Esophagus muscularis mucosa (tissue), 4 donors: ENCODE measurements at regions not wholly inside any gene's neighbourhood (a gene's known extent, or its start where the extent isn't known, plus 50 kb on each side); places are given as distances from the start of the nearest gene placed in this dataset.

ENCODE experiments used
- DNase-seq: peaks from one replicate; pipeline ENCODE4 v3.0.0-alpha.2; 2017; ENCODE audit errors: extremely low spot score
- H3K27ac ChIP-seq, 4 donors: fragments of 200-600 bp; sonication (generic); replicated peaks in 1 of 4; 1 replicate in 3 of 4; 2 replicates in 1 of 4; pipeline ENCODE4 v1.5.1; 2016 to 2019; ENCODE audit warnings: mild to moderate bottlenecking in 1 of 4
- H3K27me3 ChIP-seq, 4 donors: fragments of 200-600 bp; sonication (generic); one replicate each; pipeline versions ENCODE4 v1.5.1 to v1.6.0; 2016 to 2019
- H3K36me3 ChIP-seq, 4 donors: fragments of 200-600 bp; sonication (generic); one replicate each; pipeline ENCODE4 v1.5.1; 2016 to 2019
- H3K4me1 ChIP-seq, 4 donors: fragments of 200-600 bp; sonication (generic); one replicate each; pipeline ENCODE4 v1.5.1; 2016 to 2019
- H3K4me3 ChIP-seq, 4 donors: fragments of 200-600 bp; sonication (generic); 1 replicate in 2 of 4; 2 replicates in 2 of 4; pipeline ENCODE4 v1.5.1; 2016 to 2019; ENCODE audit warnings: mild to moderate bottlenecking in 4 of 4, moderate library complexity in 1 of 4
- H3K9me3 ChIP-seq, 4 donors: fragments of 200-600 bp; sonication (generic); 1 replicate in 3 of 4; 2 replicates in 1 of 4; pipeline ENCODE4 v1.5.1; 2016 to 2019
- CTCF ChIP-seq, 3 experiments: fragments of 200-600 bp in 2 of 3; fragments of 450-650 bp in 1 of 3; sonication (generic) in 2 of 3; IDR thresholded peaks; one replicate each; pipeline ENCODE4 v1.5.1; 2017 to 2019; ENCODE audit warnings: antibody characterized with exemption in 3 of 3, mild to moderate bottlenecking in 2 of 3, moderate library complexity in 1 of 3
- EP300 ChIP-seq: sonication (generic); formaldehyde crosslinking; IDR thresholded peaks from one replicate; pipeline ENCODE4 v1.6.1; 2017; ENCODE audit warnings: antibody characterized with exemption
- POLR2A ChIP-seq: fragments of 450-650 bp; IDR thresholded peaks from one replicate; pipeline ENCODE4 v1.6.1; 2017; ENCODE audit warnings: antibody characterized with exemption, moderate library complexity, mild to moderate bottlenecking, low read depth
- POLR2AphosphoS5 ChIP-seq, 2 donors: sonication (generic); formaldehyde crosslinking; IDR thresholded peaks; one replicate each; pipeline ENCODE4 v1.6.1; 2017; ENCODE audit warnings: antibody characterized with exemption in 2 of 2
- WGBS: methylation state at CpG from one replicate; pipeline ENCODE4 v1.1.5; 2018; 5-methylcytosine and 5-hydroxymethylcytosine counted together
- intact Hi-C: fragments of 100-400 bp; cut with DNase I; formaldehyde crosslinking; loops from one replicate; pipeline ENCODE4 v1.15.1; 2023

GRCh38 chr9:21677387-21677786 lies 125.0 kb upstream of the MTAP start:
- no peak for DNase-seq
- no peaks in the 10 kb centered on the region for H3K36me3 ChIP-seq
- TF ChIP-seq EP300, result no peak
- TF ChIP-seq POLR2AphosphoS5 (IDR thresholded peaks at IDR 0.05), result no peak
- no peak for TF ChIP-seq CTCF (IDR thresholded peaks at IDR 0.05)
- TF ChIP-seq POLR2A, result no peak
- WGBS, result 81% methylated on average over 1 of the region's 1 CpG
- no peaks in the 10 kb centered on the region for H3K27me3 ChIP-seq
- no peak overlapping the region for H3K27ac ChIP-seq
- H3K4me1 ChIP-seq, result no peaks in the 10 kb centered on the region
- intact Hi-C loops, result no loop called here
- no peaks in the 10 kb centered on the region for H3K9me3 ChIP-seq
- no peak overlapping the region for H3K4me3 ChIP-seq

GRCh38 chr9:21677834-21678233 lies 124.6 kb upstream of the MTAP start:
- Histone ChIP-seq H3K9me3 (no peaks in the 10 kb centered on the region), H3K4me3 (no peak overlapping the region), H3K27ac (no peak overlapping the region), H3K27me3 (no peaks in the 10 kb centered on the region), H3K36me3 (no peaks in the 10 kb centered on the region), H3K4me1 (no peaks in the 10 kb centered on the region)
- DNase-seq, result no peak
- intact Hi-C loops, result no loop called here
- 58% methylated on average over 3 of the region's 3 CpGs for WGBS
- TF ChIP-seq EP300, result no peak
- no peak for TF ChIP-seq POLR2A
- no peak for TF ChIP-seq CTCF (IDR thresholded peaks at IDR 0.05)
- TF ChIP-seq POLR2AphosphoS5 (IDR thresholded peaks at IDR 0.05), result no peak

GRCh38 chr9:21679432-21679831 lies 123.0 kb upstream of the MTAP start:
- no peak overlapping the region for H3K27ac ChIP-seq
- intact Hi-C loops, result no loop called here
- H3K4me3 ChIP-seq, result no peak overlapping the region
- no peaks in the 10 kb centered on the region for H3K27me3 ChIP-seq
- 42% methylated on average over 1 of the region's 1 CpG for WGBS
- TF ChIP-seq EP300, result no peak
- TF ChIP-seq CTCF (IDR thresholded peaks at IDR 0.05), result no peak
- TF ChIP-seq POLR2AphosphoS5 (IDR thresholded peaks at IDR 0.05), result no peak
- no peak for TF ChIP-seq POLR2A
- no peak for DNase-seq
- H3K36me3 ChIP-seq, result no peaks in the 10 kb centered on the region
- H3K9me3 ChIP-seq, result no peaks in the 10 kb centered on the region
- H3K4me1 ChIP-seq, result no peaks in the 10 kb centered on the region

GRCh38 chr9:21680590-21680989 lies 121.8 kb upstream of the MTAP start:
- no peaks in the 10 kb centered on the region for H3K27me3 ChIP-seq
- no peak for DNase-seq
- intact Hi-C loops, result no loop called here
- no peaks in the 10 kb centered on the region for H3K9me3 ChIP-seq
- no peak for TF ChIP-seq CTCF (IDR thresholded peaks at IDR 0.05)
- TF ChIP-seq POLR2A, result no peak
- TF ChIP-seq EP300, result no peak
- no peak for TF ChIP-seq POLR2AphosphoS5 (IDR thresholded peaks at IDR 0.05)
- peaks cover 0 to 5% (median 0%) of the 10 kb centered on the region in 4 donors for H3K4me1 ChIP-seq
- no peaks in the 10 kb centered on the region for H3K36me3 ChIP-seq
- no peak overlapping the region for H3K27ac ChIP-seq
- 73% methylated on average over 4 of the region's 4 CpGs for WGBS
- no peak overlapping the region for H3K4me3 ChIP-seq

GRCh38 chr9:21681641-21682040 lies 120.8 kb upstream of the MTAP start:
- DNase-seq, result no peak
- H3K36me3 ChIP-seq, result no peaks in the 10 kb centered on the region
- no peaks in the 10 kb centered on the region for H3K9me3 ChIP-seq
- no peak overlapping the region for H3K4me3 ChIP-seq
- H3K27ac ChIP-seq, result no peak overlapping the region
- no peak for TF ChIP-seq EP300
- H3K27me3 ChIP-seq, result no peaks in the 10 kb centered on the region
- peaks cover 0 to 5% (median 0%) of the 10 kb centered on the region in 4 donors for H3K4me1 ChIP-seq
- 84% methylated on average over 4 of the region's 4 CpGs for WGBS
- intact Hi-C loops, result no loop called here
